ENCODE measurements at regions not wholly inside any gene's neighbourhood (a gene's known extent, or its start where the extent isn't known, plus 50 kb on each side); places are given as distances from the start of the nearest gene placed in this dataset.

- DNase-seq (ENCODE audit: low read depth, low spot score), result no peak
- Histone ChIP-seq H3K27ac (ENCODE audit: low read depth, low read length) (no peak overlapping the region), H3K9me3 (ENCODE audit: control insufficient read depth, insufficient read depth, low read length) (peaks cover 4% of the 10 kb centered on the region), H3K27me3 (ENCODE audit: control insufficient read depth, insufficient read depth, low read length) (no peaks in the 10 kb centered on the region), H3K4me3 (ENCODE audit: low read depth, low read length) (no peak overlapping the region)
- CTCF ChIA-PET, result interaction anchor here (0.8 kb wide), 1 partner anchor 1178 kb away, joined by 3 read pairs; no protein-coding TSS in a partner anchor
- POLR2A ChIA-PET, result no interaction called here
- no peak for TF ChIP-seq CTCF (IDR thresholded peaks at IDR 0.05; ENCODE audit: low read depth, low read length)
Measured at GRCh38 chr3:109902549-109902948, 565.2 kb upstream of the DPPA4 start.

GRCh38 chr3:109903100-109903499 lies 565.8 kb upstream of the DPPA4 start:
- Histone ChIP-seq H3K27me3 (ENCODE audit: control insufficient read depth, insufficient read depth, low read length) (no peaks in the 10 kb centered on the region), H3K4me3 (ENCODE audit: low read depth, low read length) (no peak overlapping the region), H3K9me3 (ENCODE audit: control insufficient read depth, insufficient read depth, low read length) (peaks cover 4% of the 10 kb centered on the region), H3K27ac (ENCODE audit: low read depth, low read length) (no peak overlapping the region)
- DNase-seq (ENCODE audit: low read depth, low spot score), result no peak
- CTCF ChIA-PET, result no interaction called here
- POLR2A ChIA-PET, result no interaction called here
- no peak for TF ChIP-seq CTCF (IDR thresholded peaks at IDR 0.05; ENCODE audit: low read depth, low read length)

GRCh38 chr3:109910772-109911171 lies 573.4 kb upstream of the DPPA4 start:
- ChIA-PET CTCF (no interaction called here), POLR2A (no interaction called here)

GRCh38 chr3:109918740-109919139 lies 581.4 kb upstream of the DPPA4 start:
- Histone ChIP-seq H3K27me3 (ENCODE audit: control insufficient read depth, insufficient read depth, low read length) (no peaks in the 10 kb centered on the region), H3K27ac (ENCODE audit: low read depth, low read length) (no peak overlapping the region), H3K4me3 (ENCODE audit: low read depth, low read length) (no peak overlapping the region), H3K9me3 (ENCODE audit: control insufficient read depth, insufficient read depth, low read length) (no peaks in the 10 kb centered on the region)
- CTCF ChIA-PET, result interaction anchor here (0.5 kb wide), 1 partner anchor 10 kb away, joined by 5 read pairs; no protein-coding TSS in a partner anchor
- TF ChIP-seq CTCF (IDR thresholded peaks at IDR 0.05; ENCODE audit: low read depth, low read length), result no peak
- no peak for DNase-seq (ENCODE audit: low read depth, low spot score)
- POLR2A ChIA-PET, result no interaction called here

More at GRCh38 chr3:109910772-109911171, 573.4 kb upstream of the DPPA4 start:
- H3K27me3 ChIP-seq (ENCODE audit: control insufficient read depth, insufficient read depth, low read length), result no peaks in the 10 kb centered on the region
- H3K9me3 ChIP-seq (ENCODE audit: control insufficient read depth, insufficient read depth, low read length), result peaks cover 3% of the 10 kb centered on the region
- no peak overlapping the region for H3K27ac ChIP-seq (ENCODE audit: low read depth, low read length)
- H3K4me3 ChIP-seq (ENCODE audit: low read depth, low read length), result no peak overlapping the region
- no peak for TF ChIP-seq CTCF (IDR thresholded peaks at IDR 0.05; ENCODE audit: low read depth, low read length)
- DNase-seq (ENCODE audit: low read depth, low spot score), result no peak

- no peak for DNase-seq (ENCODE audit: low read depth, low spot score)
- H3K4me3 ChIP-seq (ENCODE audit: low read depth, low read length), result no peak overlapping the region
- ChIA-PET CTCF (no interaction called here), POLR2A (no interaction called here)
- no peaks in the 10 kb centered on the region for H3K9me3 ChIP-seq (ENCODE audit: control insufficient read depth, insufficient read depth, low read length)
- TF ChIP-seq CTCF (IDR thresholded peaks at IDR 0.05; ENCODE audit: low read depth, low read length), result no peak
- H3K27ac ChIP-seq (ENCODE audit: low read depth, low read length), result no peak overlapping the region
- H3K27me3 ChIP-seq (ENCODE audit: control insufficient read depth, insufficient read depth, low read length), result no peaks in the 10 kb centered on the region
Measured at GRCh38 chr3:109920749-109921148, 583.4 kb upstream of the DPPA4 start.

All from AG04450 (cell line).